GM19239 (cell line): ENCODE measurements at regions not wholly inside any gene's neighbourhood (a gene's known extent, or its start where the extent isn't known, plus 50 kb on each side); places are given as distances from the start of the nearest gene placed in this dataset.

Source experiments
- DNase-seq: peaks from one replicate; pipeline ENCODE4 v3.0.0; 2011; ENCODE audit warnings: low spot score; ENCODE audit not compliant: insufficient read length
- FAIRE-seq: peaks from 2 replicates; lab custom pipeline; 2011; peaks lifted over from hg19 to GRCh38; lab: Jason Lieb, UNC

DNA sequence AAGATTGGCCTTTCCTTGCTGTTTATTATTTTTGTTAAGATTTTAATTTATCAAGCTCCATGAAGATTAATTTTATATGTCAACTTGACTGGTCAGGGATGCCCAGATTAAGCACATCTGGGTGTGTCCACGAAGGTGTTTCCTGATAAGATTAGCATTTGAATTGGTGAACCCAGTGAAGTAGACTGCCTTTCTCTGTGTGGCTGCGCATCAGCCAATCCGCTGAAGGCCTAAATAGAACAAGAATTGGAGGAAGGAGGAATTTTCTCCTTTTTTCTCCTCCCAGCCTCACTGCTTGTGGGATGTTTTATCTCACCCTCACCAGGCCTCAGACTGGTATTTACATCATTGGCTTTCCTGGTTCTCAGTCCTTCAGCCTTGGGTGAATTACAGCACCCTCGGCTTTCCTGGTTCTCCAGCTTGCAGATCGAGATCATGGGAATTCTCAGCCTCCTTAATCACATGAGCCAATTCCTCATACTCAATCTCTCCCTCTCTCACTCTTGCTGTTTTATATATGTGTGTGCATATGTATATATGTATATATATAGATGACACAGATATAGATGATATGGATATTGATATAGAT is 135.4 kb upstream of the SPEF2 start:
- FAIRE-seq (peak; percentile 39), DNase-seq (no peak)

DNA sequence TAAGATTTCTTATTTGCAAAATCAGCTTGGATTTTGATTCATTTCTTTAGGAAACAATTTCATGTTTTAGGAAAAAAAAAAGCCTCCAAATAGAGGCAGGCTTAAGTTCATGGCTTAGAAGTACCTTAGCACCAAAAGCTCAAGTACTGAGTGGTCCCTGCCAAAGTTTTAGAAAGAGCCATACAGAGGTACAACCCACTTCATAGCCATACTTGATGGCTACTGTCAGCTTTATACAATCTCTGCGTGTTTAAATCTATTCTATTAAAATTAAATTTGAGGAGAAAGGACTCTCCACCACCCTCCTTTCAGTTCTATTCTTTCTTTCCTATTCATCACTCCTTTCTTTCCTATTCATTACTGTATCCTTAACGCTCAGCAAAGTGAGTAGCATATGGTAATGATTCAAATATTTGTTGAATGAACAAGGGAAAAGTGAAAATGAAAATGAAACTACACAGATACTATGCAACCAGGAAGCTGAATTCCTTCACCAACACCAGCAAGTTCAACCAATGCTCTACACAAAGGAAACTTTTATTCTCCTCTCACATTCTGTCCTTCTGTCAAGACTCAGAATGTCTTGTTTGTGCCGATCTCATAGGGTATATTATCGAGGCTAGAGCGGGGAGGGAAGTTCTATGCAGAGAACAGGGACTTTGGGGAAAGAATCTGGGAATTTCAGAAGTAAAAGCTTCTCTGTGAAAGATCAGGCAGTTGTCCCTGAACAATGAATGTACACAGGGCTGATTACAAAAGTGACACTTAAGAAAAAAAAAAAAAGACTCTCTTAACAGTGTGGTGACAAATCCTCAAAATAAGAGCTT is 138.6 kb upstream of the SPEF2 start:
- no peak for DNase-seq
- peak; percentile 75 for FAIRE-seq

DNA sequence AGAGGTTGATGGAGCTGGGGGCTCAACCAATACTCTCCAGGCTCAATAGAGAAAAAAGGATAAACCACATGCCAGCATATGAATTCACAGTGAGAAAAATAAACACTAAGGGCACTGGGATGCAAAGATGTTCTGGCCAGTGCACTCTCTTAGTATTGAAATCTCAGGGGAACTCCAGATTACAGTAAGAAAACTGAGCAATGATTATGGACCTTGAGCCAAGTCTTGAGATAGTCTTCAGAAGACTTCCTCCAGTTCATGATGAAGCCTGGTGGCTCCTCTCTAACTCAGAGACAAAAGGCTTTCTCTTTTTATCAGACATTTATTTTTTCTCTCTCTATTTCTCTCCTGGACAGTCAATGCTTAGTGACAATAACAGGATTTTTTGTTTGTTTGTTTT is 139.8 kb upstream of the SPEF2 start:
- no peak for FAIRE-seq
- DNase-seq = no peak

DNA sequence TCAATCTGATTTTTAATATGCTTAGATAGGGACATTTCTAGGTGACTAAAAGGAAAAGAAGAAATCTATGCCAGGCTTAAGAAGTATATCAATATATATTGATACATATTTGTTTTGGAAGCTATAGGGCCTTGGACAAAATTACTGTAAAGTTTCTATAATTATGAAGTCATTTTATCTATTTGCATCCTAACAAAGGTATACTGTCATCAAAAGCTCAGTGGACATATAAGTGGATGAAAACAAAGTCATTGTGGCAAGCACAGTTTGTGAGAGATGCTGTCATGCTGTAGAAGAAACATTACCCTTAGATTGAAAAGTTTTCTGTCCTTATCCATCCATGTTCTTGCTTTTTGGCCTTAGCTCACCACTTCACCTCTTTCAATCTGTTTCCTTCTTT is 140.3 kb upstream of the SPEF2 start:
- peak; percentile 42 for FAIRE-seq

DNA sequence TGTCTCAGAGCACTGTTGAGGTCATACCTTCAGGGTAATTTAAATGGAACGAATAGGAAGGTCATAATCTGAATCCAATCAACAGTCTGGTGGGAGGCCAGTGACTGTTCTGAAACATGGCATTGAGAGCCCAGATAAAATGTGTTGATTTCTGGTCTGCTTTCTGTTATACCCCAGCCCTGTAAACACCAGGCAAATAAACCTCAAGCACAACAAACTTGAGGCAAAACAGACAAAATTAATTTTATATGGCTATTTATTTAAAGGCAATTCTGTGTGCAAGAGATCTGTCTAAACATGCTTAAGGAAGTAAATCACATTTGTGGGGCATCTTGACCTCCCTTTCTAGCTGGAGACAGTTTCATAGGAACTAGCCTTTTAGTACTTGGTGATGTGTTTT is 140.9 kb upstream of the SPEF2 start:
- no peak for FAIRE-seq
- no peak for DNase-seq

More for the DNA sequence above, 140.3 kb upstream of the SPEF2 start:
- DNase-seq = no peak

DNA sequence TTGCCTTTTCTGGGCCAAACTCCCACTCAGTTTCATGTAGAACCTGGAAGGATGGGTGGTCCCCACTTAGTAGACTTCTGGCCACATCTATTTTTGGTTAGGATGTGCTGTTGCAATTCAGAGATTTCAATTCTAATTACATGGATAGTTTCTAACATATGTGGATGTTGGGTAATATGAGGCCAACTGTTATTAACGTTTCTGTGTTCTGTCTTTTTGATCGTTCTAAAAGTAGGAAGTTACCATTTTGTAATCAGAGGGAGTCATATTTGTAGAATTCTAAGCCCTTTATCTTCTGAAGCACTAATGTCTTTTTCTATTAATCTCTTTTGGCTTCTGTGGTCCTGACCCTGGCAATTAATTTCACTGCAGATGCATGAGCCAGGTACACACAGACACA is 141.6 kb upstream of the SPEF2 start:
- FAIRE-seq (no peak), DNase-seq (no peak)

DNA sequence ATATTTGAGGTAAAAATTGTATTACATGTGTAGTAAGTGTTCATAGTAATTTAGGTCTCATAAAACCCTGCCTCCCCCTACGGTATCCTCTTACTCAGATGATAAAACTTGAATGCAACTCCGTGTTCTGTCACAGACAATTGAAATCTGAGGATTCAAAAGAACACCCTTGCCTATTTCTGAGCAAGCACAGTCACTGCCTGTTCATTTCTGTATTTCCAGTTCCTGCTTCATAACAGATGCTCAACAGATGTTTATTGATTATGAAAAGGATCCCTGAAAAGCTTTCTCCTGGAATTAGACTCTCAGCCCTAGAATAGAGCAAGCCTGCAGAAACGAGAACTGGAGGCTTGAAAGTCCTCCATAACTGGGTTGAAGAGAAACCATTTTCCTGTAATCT is 144.1 kb upstream of the SPEF2 start:
- FAIRE-seq = no peak

DNA sequence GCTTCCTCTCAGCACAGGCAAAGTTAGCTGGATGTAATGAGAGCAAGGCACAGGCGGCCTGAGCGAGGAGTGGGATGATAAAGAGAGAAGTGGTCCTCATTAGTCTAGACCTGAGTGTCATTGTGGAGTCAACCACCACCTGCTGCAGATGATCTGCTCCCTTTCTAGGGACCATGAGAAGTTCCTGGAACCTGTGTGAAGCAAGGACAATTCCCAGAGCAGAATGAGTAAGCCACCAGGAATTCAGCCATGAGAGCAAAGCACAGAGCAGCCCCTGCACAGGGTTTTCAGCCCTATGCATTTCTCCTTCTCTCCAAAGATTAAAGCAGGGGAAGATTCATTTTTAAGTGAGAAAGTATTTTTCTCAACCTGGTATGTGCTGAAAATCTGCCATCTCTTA is 146.8 kb upstream of the SPEF2 start:
- no peak for FAIRE-seq
- DNase-seq = no peak

More for the DNA sequence above, 144.1 kb upstream of the SPEF2 start:
- no peak for DNase-seq

DNA sequence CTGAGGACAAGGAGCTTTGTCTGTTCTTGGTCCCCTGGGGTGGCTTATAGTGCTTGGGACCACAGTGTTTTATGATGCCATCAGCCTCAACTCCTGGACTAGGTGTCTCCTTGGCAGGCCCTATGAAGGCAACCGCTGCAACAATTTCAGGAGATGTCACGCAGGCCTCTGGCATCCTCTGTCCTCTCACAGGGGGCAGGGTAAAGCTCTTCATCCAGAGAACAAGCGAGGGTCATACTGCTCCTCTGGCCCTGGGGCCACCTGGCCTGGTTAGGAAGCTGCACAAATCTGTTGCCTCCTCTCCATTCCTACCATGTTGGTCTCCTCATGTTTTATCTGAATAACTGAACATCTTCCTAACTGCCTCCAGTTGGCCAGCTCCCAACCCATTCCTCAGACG is 148.9 kb upstream of the SPEF2 start:
- no peak for DNase-seq
- no peak for FAIRE-seq

DNA sequence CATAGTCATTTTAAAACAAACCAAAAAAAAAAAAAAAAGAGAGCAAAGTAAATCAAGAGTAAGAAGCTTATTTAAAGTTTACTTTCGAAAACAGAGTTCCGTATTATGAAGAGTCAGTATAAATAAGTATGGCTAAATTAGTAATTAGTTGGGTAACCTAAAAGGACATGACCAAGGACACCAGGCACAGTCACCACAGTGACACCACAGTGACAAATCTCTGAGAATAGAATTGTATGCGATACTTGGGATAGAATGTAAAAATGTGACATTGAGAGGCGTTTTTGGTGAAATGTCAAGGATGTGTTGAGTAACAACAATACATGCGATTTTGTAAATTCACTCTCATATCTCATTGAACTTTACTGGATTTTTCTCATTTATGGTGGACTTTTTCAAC is 150.9 kb upstream of the SPEF2 start:
- DNase-seq (no peak), FAIRE-seq (no peak)

DNA sequence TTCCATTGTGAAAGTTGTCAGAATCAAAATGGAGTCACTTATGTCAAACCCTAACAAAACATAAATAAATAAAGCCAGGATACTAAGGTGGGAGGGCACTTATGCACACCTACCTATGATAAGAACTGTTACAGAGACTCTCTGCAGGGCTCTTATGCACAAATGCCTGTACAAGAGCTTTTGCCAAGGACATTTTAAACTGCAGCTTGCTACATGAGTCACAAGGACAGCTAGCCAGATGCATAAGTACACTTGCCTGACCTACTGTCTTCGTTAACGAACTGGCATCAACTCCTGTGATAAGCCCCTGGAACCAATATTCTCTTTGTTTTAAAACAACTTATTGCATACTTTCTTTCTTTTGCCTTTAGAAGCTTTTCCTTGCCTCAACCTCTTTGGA is 152.9 kb upstream of the SPEF2 start:
- DNase-seq = no peak
- FAIRE-seq = no peak

DNA sequence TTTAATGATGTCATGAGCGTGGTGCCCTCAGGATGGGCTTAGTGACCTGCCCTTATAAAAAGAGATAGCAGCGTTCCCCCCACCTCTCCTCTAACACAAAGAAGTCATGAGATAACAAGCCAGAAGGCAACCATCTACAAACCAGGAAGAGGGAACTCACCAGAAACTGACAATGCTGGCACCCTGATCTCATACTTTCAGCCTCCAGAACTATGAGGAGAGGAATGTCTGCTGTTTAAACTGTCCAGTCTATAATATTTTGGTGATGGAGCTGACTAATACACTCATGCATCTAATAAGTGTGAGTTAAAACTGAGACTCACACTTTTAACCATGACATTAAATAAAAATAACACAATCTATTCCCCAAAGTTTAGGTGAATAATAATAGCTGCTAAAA is 156.1 kb upstream of the SPEF2 start:
- DNase-seq (no peak), FAIRE-seq (no peak)

DNA sequence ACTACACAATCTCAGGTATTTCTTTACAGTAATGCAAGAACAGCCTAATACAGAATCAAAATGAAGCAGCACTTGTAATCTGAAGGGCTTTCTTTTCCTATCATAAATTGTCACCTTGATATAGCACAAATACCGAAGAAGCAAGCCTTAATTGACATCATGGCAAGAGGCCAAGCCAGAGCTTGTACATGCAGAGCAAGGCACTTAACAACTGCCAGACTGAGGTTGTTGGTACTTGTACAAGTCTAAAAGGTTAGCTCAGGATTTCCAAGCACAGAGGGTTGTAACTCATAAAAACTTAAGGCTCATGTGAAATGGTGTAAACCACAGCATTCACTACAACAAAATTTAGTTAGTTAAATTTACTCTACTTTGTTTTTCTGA is 158.8 kb upstream of the SPEF2 start:
- FAIRE-seq = no peak
- DNase-seq = no peak

DNA sequence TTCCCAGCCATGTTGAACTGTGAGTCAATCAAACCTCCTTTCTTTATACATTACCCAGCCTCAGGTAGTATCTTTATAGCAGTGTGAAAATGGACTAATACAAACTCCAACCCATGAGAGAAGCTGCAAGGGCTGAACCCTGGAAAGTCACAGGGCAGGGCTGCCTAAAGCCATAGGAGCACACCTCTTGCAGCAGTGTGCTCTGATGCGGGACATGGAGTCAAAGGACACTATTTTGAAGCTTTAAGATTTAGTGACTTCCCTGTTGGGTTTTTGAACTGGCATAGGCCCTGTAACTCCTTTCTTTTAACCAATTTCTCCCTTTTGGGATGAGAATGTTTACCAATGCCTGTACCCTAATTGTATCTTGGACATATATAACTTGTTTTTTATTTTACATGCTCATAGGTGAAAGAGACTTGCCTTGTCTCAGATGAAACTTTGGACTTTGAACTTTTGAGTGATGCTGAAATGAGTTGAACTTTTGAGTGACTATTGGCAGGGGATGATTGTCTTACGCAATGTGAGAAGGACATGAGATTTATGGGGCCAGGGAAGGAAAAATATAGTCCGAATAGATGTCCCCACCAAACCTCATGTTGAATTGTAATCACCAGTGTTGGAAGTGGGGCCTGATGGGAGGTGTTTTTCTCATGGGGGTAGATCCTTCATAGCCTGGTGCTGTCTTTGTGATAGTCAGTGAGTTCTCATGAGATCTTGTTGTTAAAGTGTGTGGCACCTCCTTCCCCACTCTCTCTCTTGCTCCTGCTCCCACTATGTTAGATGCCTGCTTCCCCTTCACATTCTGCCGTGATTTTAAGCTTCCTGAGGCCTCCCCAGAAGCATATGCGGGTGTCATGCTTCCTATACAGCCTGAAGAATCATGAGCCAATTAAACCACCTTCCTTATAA is 159.5 kb upstream of the SPEF2 start:
- FAIRE-seq = no peak
- no peak for DNase-seq

DNA sequence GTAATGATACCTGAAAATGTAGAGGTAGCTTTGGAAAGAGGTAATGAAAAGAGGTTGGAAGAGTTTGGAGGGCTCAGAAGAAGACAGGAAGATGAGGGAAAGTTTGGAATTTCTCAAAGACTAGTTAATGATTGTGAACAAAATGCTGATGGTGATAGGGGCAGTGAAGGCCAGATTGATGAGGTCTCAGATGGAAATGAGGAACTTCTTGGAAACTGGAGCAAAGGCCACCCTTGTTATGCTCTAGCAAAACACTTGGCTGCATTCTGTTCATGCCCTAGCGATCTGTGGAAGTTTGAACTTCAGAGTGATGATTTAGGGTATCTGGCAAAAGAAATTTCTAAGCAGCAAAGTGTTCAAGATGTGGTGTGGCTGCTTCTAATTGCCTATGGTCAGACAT is 161.2 kb upstream of the SPEF2 start:
- no peak for FAIRE-seq
- no peak for DNase-seq

DNA sequence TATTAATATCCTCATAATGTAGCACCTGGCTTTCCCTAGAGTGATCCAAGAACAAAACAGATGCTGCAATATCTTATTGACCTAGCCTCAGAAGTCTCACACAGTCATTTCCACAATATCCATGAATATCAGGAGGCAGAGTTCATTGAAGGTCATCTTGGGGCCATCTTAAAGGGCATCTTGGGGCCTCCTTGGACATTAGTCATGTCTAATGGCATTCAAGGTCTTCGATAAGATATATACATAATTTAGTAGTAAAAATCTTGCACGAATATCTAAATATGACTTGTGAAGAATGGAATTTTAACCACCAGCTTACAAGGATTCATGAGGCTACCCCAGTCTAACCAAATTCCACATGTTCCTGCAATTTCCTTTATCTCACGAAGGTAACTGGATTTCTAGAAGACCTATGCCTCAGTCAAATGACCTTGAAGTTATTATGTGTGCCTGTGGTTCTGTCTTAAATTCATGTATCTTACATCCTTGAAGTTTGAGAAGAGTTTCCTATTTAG is 163.6 kb upstream of the SPEF2 start:
- no peak for FAIRE-seq
- no peak for DNase-seq

DNA sequence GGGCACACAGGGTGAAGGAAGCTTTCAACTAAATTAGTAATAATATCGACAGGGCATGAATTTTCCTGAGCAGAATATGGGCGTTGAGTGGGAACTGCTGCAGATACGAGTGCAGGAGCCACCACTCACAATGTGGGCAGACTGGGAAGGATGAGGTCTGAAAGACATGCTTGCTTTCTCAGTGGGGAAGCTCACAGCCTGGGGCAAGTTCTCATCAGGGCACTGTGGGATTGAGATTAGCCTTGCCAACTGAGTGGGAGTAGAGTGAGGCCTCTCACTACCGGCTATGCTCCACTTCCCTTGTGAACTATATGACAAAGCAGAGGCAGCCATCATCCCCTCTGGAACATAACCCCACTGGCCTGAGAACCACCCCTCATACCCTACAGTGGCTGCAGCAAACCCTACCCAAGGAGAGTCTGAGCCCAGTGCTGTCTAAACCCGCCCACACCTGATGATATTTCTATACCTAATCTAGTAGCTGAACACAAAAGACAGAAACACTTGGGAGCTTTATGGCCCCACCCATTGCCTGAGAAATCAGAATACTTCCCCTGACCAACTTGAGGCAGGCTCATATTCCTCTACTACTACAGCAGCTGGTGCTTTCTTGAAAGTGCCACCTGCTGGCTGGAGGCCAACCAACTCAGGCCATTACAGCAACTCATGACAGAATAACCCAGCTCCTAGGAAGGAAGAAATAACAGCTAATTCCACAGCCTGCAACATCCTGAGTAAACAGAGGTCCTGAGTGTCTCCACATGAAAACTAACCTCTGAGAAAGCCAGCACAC is 173.7 kb upstream of the SPEF2 start:
- DNase-seq = no peak
- no peak for FAIRE-seq

DNA sequence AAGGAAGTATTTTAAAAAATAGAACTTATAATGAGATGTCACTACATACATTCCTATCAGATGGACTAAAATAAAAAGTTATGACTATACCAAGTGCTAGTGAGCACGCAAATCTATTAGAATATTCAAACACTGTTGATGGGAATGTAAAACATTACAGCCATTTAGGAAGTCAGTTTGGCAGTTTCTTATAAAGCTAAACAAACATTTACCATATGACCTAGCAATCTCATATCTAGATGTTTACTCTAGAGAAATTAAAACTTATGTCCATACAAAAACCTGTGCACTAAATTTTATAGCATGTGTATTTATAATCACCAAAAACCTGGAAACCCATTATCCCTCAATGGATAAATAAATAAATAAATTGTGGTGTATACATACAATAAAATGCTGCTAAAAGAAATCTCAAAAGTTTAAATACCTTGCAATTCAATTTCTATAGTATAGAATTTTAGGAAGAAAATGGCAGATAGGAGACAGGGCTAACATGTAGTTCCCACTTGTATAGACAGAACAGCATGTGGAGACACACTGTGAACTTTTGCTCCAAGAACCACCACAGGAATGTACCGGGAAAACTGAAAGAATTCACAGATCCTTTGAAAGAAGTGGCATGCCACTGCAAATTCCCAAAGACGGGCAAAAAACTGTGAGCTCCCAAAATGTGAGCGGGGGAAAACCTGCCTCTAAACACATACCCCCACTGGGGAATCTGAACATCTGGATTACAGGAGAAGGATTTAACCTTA is 174.6 kb upstream of the SPEF2 start:
- DNase-seq (no peak), FAIRE-seq (no peak)

DNA sequence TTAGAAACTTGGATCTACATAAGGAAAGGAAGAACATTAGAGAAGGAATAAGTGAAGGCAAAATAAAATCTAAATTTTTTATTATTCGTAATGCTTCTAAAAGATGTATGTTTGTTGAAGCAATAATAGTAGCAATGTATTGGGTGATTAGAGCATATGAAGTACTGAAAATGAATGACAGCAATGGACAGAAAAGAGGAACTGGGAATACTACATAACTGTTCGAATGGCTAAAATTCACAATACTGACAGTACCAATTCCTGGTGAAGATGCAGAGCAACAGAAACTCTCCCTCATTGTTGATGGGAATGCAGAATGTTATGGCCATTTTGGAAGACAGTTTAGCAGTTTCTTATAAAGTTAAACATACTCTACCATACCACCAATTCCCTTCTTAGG is 177.3 kb upstream of the SPEF2 start:
- DNase-seq (no peak), FAIRE-seq (no peak)
